ENCODE measurements at regions not wholly inside any gene's neighbourhood (a gene's known extent, or its start where the extent isn't known, plus 50 kb on each side); places are given as distances from the start of the nearest gene placed in this dataset.

- no peak overlapping the region for H3K4me3 ChIP-seq
- no peak overlapping the region for H3K27ac ChIP-seq
These were observed 307.2 kb upstream of the MYOCD start for GRCh38 chr17:12358477-12358876.

- no peak overlapping the region for H3K27ac ChIP-seq
- H3K4me3 ChIP-seq, result no peak overlapping the region
These were observed 302.7 kb upstream of the MYOCD start for GRCh38 chr17:12362853-12363455.

GRCh38 chr17:12365805-12366204, 299.9 kb upstream of the MYOCD start:
- Histone ChIP-seq H3K4me3 (no peak overlapping the region), H3K27ac (no peak overlapping the region)

- Histone ChIP-seq H3K27ac (no peak overlapping the region), H3K4me3 (no peak overlapping the region)
These were observed 296.6 kb upstream of the MYOCD start for GRCh38 chr17:12369065-12369464.

- H3K27ac ChIP-seq, result no peak overlapping the region
- no peak overlapping the region for H3K4me3 ChIP-seq
These were observed 289.4 kb upstream of the MYOCD start for GRCh38 chr17:12376276-12376675.

- no peak overlapping the region for H3K4me3 ChIP-seq
- H3K27ac ChIP-seq, result no peak overlapping the region
These were observed 279.5 kb upstream of the MYOCD start for GRCh38 chr17:12386225-12386624.

GRCh38 chr17:12388226-12388625, 277.5 kb upstream of the MYOCD start:
- Histone ChIP-seq H3K4me3 (no peak overlapping the region), H3K27ac (no peak overlapping the region)

GRCh38 chr17:12389421-12389820, 276.3 kb upstream of the MYOCD start:
- Histone ChIP-seq H3K27ac (no peak overlapping the region), H3K4me3 (no peak overlapping the region)

GRCh38 chr17:12390631-12391030, 275.1 kb upstream of the MYOCD start:
- Histone ChIP-seq H3K27ac (no peak overlapping the region), H3K4me3 (no peak overlapping the region)

- Histone ChIP-seq H3K27ac (no peak overlapping the region), H3K4me3 (no peak overlapping the region)
These were observed 274.2 kb upstream of the MYOCD start for GRCh38 chr17:12391468-12391867.

- H3K4me3 ChIP-seq, result no peak overlapping the region
These were observed 269.8 kb upstream of the MYOCD start for GRCh38 chr17:12395733-12396354.

GRCh38 chr17:12398441-12399051, 267.1 kb upstream of the MYOCD start:
- no peak overlapping the region for H3K4me3 ChIP-seq

More at GRCh38 chr17:12395733-12396354, 269.8 kb upstream of the MYOCD start:
- no peak overlapping the region for H3K27ac ChIP-seq

GRCh38 chr17:12402963-12403622, 262.6 kb upstream of the MYOCD start:
- H3K27ac ChIP-seq, result no peak overlapping the region
- no peak overlapping the region for H3K4me3 ChIP-seq

More at GRCh38 chr17:12398441-12399051, 267.1 kb upstream of the MYOCD start:
- H3K27ac ChIP-seq, result no peak overlapping the region

GRCh38 chr17:12403881-12404398, 261.8 kb upstream of the MYOCD start:
- Histone ChIP-seq H3K4me3 (no peak overlapping the region), H3K27ac (no peak overlapping the region)

GRCh38 chr17:12406623-12407215, 259.0 kb upstream of the MYOCD start:
- Histone ChIP-seq H3K27ac (no peak overlapping the region), H3K4me3 (no peak overlapping the region)

- Histone ChIP-seq H3K4me3 (no peak overlapping the region), H3K27ac (no peak overlapping the region)
These were observed 258.0 kb upstream of the MYOCD start for GRCh38 chr17:12407495-12408252.

- no peak overlapping the region for H3K4me3 ChIP-seq
- H3K27ac ChIP-seq, result no peak overlapping the region
These were observed 256.6 kb upstream of the MYOCD start for GRCh38 chr17:12409082-12409481.

GRCh38 chr17:12410717-12411116, 255.0 kb upstream of the MYOCD start:
- H3K4me3 ChIP-seq, result no peak overlapping the region

GRCh38 chr17:12415031-12415430, 250.7 kb upstream of the MYOCD start:
- Histone ChIP-seq H3K27ac (no peak overlapping the region), H3K4me3 (no peak overlapping the region)

More at GRCh38 chr17:12410717-12411116, 255.0 kb upstream of the MYOCD start:
- H3K27ac ChIP-seq, result no peak overlapping the region

All from skin epidermis (tissue), 12 donors.